ENCODE measurements at regions not wholly inside any gene's neighbourhood (a gene's known extent, or its start where the extent isn't known, plus 50 kb on each side); places are given as distances from the start of the nearest gene placed in this dataset.
A peak's percentile ranks its signal among the peaks of the same experiment; 100 is the strongest.

DNA sequence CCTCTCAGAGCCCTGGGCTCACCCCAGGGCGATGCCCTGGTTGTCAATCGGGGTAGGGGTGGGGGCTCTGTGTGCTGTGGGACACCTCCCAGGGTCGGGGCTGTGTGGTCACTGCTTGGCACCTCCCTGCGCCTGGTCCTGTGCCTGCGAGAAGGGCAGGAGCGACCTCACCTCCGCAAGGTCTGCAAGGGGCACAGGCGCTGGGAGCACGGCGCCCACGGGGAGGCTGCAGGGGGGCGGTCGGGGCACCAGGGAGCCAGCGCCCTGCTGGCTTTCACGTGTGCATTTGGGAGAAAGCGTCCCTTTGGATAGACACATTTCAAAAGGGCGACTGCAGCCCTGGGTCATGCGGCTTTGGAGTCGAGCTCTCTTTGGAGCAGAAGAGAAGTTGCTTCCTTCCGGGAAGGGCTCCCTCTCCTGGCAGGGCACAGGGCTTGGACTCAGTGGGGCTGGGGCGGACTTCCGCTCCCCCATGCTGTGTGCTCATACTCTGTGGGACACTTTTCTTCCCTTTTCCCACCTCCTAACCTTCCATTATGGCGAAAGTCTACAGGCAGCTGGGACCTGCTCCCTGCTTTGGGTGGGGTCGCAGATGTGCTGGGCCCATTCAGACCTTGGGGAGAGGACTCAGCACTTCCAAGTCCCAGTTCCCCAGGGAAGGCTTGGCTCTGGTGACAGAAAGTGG is 52.9 kb upstream of the SLC28A3 start:
- no peak for DNase-seq (ENCODE audit: extremely low read depth, low read depth)
- TF ChIP-seq, protein P1, sequence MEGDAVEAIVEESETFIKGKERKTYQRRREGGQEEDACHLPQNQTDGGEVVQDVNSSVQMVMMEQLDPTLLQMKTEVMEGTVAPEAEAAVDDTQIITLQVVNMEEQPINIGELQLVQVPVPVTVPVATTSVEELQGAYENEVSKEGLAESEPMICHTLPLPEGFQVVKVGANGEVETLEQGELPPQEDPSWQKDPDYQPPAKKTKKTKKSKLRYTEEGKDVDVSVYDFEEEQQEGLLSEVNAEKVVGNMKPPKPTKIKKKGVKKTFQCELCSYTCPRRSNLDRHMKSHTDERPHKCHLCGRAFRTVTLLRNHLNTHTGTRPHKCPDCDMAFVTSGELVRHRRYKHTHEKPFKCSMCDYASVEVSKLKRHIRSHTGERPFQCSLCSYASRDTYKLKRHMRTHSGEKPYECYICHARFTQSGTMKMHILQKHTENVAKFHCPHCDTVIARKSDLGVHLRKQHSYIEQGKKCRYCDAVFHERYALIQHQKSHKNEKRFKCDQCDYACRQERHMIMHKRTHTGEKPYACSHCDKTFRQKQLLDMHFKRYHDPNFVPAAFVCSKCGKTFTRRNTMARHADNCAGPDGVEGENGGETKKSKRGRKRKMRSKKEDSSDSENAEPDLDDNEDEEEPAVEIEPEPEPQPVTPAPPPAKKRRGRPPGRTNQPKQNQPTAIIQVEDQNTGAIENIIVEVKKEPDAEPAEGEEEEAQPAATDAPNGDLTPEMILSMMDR (IDR thresholded peaks at IDR 0.05; ENCODE audit: low read depth, low read length) = no peak

DNA sequence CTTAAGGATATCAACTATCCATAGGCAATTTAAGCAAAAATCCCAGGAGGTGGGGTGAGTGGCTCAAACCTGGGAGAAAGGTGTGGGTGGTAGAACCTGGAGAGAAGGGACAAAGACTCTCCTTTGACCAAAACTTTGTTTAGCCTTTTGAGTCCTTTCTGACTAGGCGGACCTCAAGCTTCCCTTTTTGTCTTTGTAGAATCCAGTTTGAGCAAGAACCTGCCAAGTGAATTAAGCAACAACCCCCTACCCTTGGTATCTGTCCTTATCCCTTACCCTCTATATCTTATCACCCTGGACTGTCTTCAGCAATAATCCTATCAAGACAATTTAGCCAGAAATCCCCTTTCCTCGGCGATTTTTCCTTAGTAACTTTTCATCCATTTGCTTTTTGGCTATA is 53.5 kb upstream of the SLC28A3 start:
- TF ChIP-seq, protein P1 (IDR thresholded peaks at IDR 0.05; ENCODE audit: low read depth, low read length) = no peak
- no peak for DNase-seq (ENCODE audit: extremely low read depth, low read depth)

DNA sequence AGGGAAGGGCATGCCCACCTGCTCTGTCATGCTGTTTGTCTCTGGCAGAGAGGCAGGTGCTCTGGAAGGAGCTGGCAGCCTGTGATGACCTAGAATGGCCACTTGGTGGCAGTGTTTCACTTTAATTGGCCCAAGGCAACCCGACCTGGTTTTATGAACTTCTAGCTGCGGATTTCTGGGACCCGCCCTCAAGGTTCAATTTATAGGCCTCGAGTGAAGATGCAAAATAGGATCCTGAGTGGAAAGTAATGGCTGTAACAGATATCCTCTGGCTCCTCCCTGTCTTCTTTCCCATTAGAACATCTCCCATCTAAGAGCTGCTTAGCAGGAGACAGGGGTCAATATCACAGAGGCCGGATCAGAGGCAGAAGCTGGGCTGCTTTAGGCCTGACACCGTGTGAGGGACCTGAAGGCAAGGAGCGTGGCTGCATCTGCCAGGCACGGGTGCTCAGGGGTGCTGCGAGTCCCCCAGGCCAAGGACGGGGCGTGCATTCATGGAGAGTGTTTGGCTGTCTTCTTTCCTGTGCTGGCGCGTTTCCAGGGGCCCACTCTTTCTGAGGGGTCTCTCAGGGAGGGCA is 56.7 kb upstream of the SLC28A3 start:
- peak; percentile 38 for DNase-seq (ENCODE audit: extremely low read depth, low read depth)
- TF ChIP-seq, protein P1 (IDR thresholded peaks at IDR 0.05; ENCODE audit: low read depth, low read length) = peak; percentile 81

DNA sequence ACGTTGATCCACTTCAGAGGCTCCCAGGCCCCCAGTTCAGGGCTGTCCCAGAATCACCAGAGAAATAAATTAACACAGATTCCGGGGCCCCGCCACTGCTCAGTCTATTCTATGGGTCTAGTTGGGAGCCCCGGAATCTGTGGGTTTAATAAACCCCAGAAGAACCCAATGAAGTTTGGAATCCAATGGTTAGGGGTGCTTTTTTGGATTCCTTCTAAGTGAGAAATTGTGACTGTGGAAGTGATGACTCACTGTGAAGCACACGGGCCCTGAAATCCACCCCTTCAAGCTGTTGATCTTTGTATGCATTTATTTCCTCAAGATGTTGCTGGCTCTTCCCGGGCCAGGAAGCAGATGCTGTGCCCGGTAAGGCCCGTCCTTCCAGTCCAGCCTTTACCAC is 57.3 kb upstream of the SLC28A3 start:
- DNase-seq (ENCODE audit: extremely low read depth, low read depth) = peak; percentile 23
- TF ChIP-seq, protein P1 (IDR thresholded peaks at IDR 0.05; ENCODE audit: low read depth, low read length) = no peak

DNA sequence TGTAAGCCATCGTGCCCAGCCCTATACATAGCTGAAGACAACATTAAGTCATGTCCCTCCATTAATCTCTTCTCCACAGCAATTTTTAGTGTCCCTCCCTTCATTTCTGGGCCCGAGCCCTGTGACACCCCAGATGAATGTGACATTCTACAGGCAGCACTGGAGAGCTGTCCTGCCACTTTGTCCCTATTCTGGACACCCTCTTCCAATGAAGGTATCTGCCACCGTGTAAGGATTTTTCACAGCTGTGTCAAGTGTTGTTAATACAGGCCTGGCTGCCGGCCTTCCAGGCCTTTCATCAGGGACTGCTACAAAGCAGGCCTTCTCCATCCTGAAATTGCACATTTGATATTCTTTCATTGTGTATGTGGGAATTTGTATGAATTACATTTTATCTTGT is 62.0 kb upstream of the SLC28A3 start:
- DNase-seq (ENCODE audit: extremely low read depth, low read depth) = no peak
- TF ChIP-seq, protein P1 (IDR thresholded peaks at IDR 0.05; ENCODE audit: low read depth, low read length) = no peak

DNA sequence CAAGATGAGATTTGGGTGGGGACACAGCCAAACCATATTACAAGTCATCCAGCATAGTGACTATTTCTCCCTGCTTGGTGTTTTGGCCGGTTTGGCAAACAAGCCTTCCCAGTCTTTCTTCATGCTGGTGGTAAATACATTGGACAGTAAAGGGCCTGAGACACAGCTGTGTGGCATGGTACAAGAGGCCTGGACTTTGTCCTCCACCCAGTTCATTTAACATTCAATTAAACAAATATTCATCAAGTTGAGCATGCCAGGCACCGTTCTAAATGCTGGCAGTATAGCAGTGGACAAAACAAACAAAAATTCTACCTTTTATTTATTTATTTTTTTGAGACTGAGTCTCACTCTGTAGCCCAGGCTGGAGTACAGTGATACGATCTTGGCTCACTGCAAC is 62.7 kb upstream of the SLC28A3 start:
- DNase-seq (ENCODE audit: extremely low read depth, low read depth) = no peak

DNA sequence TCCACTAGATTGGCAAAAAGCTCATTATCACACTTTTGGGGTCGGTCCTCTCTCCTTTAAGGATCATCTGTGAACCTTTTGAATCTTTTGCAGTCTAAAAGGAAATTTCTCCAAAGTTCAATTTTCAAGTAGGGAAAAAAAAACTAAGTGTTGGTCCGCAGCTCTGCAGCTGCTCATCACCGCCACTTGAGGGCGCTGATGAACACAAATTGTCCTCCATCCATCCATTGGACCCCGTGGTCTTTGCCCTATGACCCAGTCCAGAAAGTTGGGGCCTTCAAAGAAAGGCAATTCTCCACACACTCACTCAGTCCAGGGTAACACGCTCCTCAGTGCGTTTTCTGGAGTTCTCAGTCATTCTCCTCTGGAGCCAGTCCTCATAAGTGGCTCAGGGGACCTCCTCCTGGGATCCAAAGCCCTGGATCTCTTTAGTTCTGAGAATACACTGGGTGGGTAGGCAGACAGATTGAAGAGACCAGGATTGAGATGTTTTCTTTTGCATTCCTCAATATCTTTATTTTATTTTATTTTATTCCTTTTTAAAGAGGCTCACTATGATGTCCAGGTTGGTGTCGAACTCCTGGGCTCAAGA is 63.6 kb upstream of the SLC28A3 start:
- TF ChIP-seq, protein P1 (IDR thresholded peaks at IDR 0.05; ENCODE audit: low read depth, low read length) = peak; percentile 30
- no peak for DNase-seq (ENCODE audit: extremely low read depth, low read depth)

More for the DNA sequence above, 62.7 kb upstream of the SLC28A3 start:
- TF ChIP-seq, protein P1 (IDR thresholded peaks at IDR 0.05; ENCODE audit: low read depth, low read length) = no peak
